Breast epithelium (tissue), 4 donors: ENCODE measurements at regions not wholly inside any gene's neighbourhood (a gene's known extent, or its start where the extent isn't known, plus 50 kb on each side); places are given as distances from the start of the nearest gene placed in this dataset.
"Not testable (repeated sequence)": the region's sequence is repeated elsewhere in the genome, so short reads cannot be mapped to it uniquely, and the experiment has no call there.

Experiments
- DNase-seq, 2 donors: peaks; one replicate each; pipeline ENCODE4 v3.0.0-alpha.2; 2019; ENCODE audit warnings: low spot score in 2 of 2
- H3K27ac ChIP-seq, 2 donors: fragments of 200-600 bp; sonication (generic) in 1 of 2; one replicate each; pipeline ENCODE4 v1.5.1; 2016 to 2019; ENCODE audit warnings: mild to moderate bottlenecking in 1 of 2
- H3K27me3 ChIP-seq, 2 donors: fragments of 200-600 bp; sonication (generic) in 1 of 2; one replicate each; pipeline versions ENCODE4 v1.5.1 to v1.6.0; 2017 to 2019; ENCODE audit warnings: control low read depth in 1 of 2, mild to moderate bottlenecking in 1 of 2
- H3K36me3 ChIP-seq: fragments of 200-600 bp; one replicate; pipeline ENCODE4 v1.5.1; 2019
- H3K4me1 ChIP-seq, 2 donors: fragments of 200-600 bp; sonication (generic); one replicate each; pipeline ENCODE4 v1.5.1; 2016 to 2019; ENCODE audit warnings: control low read depth in 1 of 2
- H3K4me3 ChIP-seq, 3 donors: fragments of 200-600 bp; sonication (generic); 1 replicate in 2 of 3; 2 replicates in 1 of 3; pipeline ENCODE4 v1.5.1; 2016 to 2019; ENCODE audit warnings: mild to moderate bottlenecking in 3 of 3, moderate library complexity in 2 of 3
- H3K9me3 ChIP-seq, 2 donors: fragments of 200-600 bp; sonication (generic) in 1 of 2; one replicate each; pipeline ENCODE4 v1.5.1; 2016 to 2019; ENCODE audit warnings: control low read depth in 1 of 2
- CTCF ChIP-seq, 3 donors: fragments of 450-650 bp; IDR thresholded peaks; one replicate each; pipeline ENCODE4 v1.5.1; 2016 to 2017; ENCODE audit warnings: antibody characterized with exemption in 3 of 3, mild to moderate bottlenecking in 3 of 3, moderate library complexity in 3 of 3
- POLR2A ChIP-seq: fragments of 450-650 bp; IDR thresholded peaks from one replicate; pipeline ENCODE4 v1.6.1; 2016; ENCODE audit warnings: antibody characterized with exemption, mild to moderate bottlenecking, moderate library complexity
- POLR2AphosphoS5 ChIP-seq, 3 donors: sonication (generic); formaldehyde crosslinking; IDR thresholded peaks; one replicate each; pipeline ENCODE4 v1.6.1; 2017; ENCODE audit warnings: antibody characterized with exemption in 3 of 3
- intact Hi-C: fragments of 100-400 bp; cut with DNase I; formaldehyde crosslinking; loops from one replicate; pipeline ENCODE4 v1.15.1; 2023; ENCODE audit warnings: low total_unique reads

DNA sequence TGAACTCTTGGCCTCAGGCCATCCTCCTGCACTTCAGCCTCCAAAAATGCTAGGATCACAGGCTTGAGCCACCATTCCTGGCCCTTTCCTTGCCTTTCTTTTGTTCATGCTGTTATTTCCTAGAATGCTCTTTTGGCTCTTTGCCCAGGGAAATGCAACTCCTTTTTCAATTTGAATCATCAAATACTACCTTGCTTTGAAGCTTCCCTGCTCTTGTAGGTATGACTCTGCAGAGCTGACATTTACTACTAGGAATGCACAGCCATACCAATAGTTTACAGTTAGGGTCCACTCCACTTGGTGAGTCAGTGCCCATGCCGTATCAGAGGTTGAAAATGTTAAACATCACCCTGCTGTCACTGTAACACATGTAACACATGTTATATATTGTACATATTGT lies 107.0 kb upstream of the CRY1 start:
- Histone ChIP-seq H3K27ac (no peak overlapping the region), H3K4me3 (no peak overlapping the region), H3K36me3 (no peaks in the 10 kb centered on the region), H3K9me3 (no peaks in the 10 kb centered on the region), H3K4me1 (no peaks in the 10 kb centered on the region), H3K27me3 (no peaks in the 10 kb centered on the region)
- no peak for TF ChIP-seq POLR2AphosphoS5 (IDR thresholded peaks at IDR 0.05)
- no peak for TF ChIP-seq CTCF (IDR thresholded peaks at IDR 0.05)
- intact Hi-C loops, result no loop called here
- DNase-seq, result no peak

DNA sequence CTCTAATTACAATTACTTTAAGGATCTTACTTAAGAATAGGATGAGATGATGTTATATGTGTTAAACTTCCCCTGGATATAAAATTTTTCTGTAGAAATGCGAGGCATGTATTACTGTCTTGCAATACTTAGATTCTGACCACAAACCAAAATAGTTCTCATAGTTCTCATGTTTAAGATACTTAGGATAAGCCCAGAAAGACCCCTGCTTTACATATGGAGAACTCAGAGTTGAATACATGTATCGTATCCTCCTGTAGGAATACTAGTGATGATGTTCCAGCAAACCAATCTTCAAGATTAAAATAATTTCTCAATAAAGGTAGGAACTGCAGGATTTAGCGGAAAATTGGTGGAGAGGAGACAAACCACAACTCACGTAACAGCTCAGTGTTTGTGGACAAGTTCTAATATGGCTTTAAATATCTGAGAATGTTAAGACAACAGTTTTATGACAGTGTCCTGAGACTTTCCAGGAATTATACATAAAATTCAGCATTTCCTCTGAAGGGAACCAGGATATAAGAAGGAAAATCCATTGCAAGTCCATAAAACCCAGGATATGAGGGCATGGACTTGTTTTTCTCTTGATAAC lies 114.7 kb upstream of the CRY1 start:
- TF ChIP-seq CTCF (IDR thresholded peaks at IDR 0.05), result no peak
- no peak for TF ChIP-seq POLR2AphosphoS5 (IDR thresholded peaks at IDR 0.05)
- no peak for TF ChIP-seq POLR2A
- DNase-seq, result no peak
- intact Hi-C loops, result no loop called here
- no peaks in the 10 kb centered on the region for H3K36me3 ChIP-seq
- no peaks in the 10 kb centered on the region for H3K4me1 ChIP-seq
- H3K9me3 ChIP-seq, result no peaks in the 10 kb centered on the region
- H3K4me3 ChIP-seq, result no peak overlapping the region
- H3K27ac ChIP-seq, result no peak overlapping the region
- no peaks in the 10 kb centered on the region for H3K27me3 ChIP-seq

DNA sequence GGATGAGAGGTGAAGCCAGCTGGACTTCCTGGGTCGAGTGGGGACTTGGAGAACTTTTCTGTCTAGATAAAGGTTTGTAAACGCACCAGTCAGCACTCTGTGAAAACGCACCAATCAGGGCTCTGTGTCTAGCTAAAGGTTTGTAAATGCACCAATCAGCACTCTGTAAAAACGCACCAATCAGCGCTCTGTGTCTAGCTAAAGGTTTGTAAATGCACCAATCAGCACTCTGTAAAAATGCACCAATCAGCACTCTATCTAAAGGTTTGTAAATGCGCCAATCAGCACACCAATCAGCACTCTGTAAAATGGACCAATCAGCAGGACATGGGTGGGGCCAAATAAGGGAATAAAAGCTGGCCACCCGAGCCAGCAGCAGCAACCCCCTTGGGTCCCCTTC lies 116.4 kb upstream of the CRY1 start:
- DNase-seq, H3K9me3 ChIP-seq, H3K27me3 ChIP-seq, H3K36me3 ChIP-seq, intact Hi-C loops, H3K4me3 ChIP-seq, H3K27ac ChIP-seq, H3K4me1 ChIP-seq: not testable (repeated sequence)

DNA sequence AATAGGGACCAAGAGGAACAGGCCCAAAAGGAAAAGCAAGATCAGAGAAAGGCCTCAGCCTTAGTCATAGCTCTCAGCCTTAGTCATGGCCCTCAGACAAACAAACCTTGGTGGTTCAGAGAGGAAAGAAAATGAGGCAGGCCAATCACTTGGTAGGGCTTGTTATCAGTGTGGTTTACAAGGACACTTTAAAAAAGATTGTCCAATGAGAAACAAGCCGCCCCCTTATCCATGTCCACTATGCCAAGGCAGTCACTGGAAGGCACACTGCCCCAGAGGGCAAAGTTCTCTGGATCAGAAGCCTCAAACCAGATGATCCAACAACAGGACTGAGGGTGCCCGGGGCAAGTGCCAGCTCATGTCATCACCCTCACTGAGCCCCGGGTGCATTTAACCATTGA lies 121.0 kb upstream of the CRY1 start:
- H3K27ac ChIP-seq, H3K9me3 ChIP-seq, H3K4me1 ChIP-seq, H3K27me3 ChIP-seq, DNase-seq, H3K4me3 ChIP-seq, intact Hi-C loops, H3K36me3 ChIP-seq: not testable (repeated sequence)

DNA sequence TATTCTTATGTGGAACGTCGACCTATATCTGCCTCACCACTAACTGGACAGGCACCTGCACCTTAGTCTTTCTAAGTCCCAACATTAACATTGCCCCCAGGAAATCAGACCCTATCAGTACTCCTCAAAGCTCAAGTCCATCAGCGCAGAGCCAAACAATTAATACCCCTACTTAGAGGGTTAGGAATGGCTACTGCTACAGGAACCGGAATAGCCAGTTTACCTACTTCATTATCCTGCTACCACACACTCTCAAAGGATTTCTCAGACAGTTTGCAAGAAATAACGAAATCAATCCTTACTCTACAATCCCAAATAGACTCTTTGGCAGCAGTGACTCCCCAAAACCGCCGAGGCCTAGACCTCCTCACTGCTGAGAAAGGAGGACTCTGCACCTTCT lies 123.1 kb upstream of the CRY1 start:
- H3K36me3 ChIP-seq, intact Hi-C loops, H3K9me3 ChIP-seq, DNase-seq, H3K27ac ChIP-seq, H3K4me1 ChIP-seq, H3K27me3 ChIP-seq, H3K4me3 ChIP-seq: not testable (repeated sequence)

DNA sequence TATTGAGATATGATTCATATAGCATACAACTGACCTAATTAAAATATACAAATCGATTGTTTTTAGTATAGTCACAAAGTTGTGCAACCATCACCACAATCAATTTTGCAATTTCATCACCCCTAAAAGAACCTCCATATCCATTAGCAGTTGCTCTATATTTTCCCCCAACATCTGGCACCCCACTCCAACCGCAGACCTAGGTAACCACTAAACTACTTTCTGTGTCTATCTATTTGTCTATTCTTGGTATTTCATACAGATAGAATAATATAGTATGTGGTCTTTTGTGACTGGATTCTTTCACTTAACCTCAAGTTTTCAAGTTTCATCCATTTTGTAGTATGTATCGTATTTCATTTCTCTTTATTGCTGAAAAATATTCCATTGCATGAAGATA lies 126.0 kb upstream of the CRY1 start:
- Histone ChIP-seq H3K27ac (no peak overlapping the region), H3K4me3 (no peak overlapping the region), H3K9me3 (no peaks in the 10 kb centered on the region), H3K4me1 (no peaks in the 10 kb centered on the region), H3K27me3 (no peaks in the 10 kb centered on the region), H3K36me3 (no peaks in the 10 kb centered on the region)
- intact Hi-C loops, result no loop called here
- DNase-seq, result no peak
- TF ChIP-seq POLR2AphosphoS5 (IDR thresholded peaks at IDR 0.05) (no peak), POLR2A (no peak), CTCF (IDR thresholded peaks at IDR 0.05) (no peak)

DNA sequence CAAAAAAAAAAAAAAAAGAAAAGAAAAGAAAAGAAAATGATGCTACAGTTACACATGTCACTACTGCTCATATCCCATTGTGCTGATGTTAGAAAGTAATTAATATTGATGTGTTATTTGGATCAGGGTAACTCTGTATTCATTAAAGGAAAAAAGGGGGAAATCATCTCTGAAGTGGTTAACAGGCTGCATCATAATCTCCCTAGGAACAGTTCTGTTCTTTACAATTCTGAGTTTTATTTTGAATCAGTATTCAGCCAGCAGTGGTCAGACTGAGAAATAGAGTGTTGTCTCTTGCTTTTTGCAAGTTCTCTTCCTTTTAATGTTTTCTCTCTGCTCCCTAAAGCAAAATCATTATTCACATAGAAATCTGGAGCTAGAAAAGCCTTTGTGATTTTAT lies 128.6 kb upstream of the CRY1 start:
- intact Hi-C loops, result no loop called here
- TF ChIP-seq CTCF (IDR thresholded peaks at IDR 0.05) (no peak), POLR2A (no peak), POLR2AphosphoS5 (IDR thresholded peaks at IDR 0.05) (no peak)
- H3K4me3 ChIP-seq, result no peak overlapping the region
- no peak for DNase-seq
- no peaks in the 10 kb centered on the region for H3K4me1 ChIP-seq
- no peaks in the 10 kb centered on the region for H3K27me3 ChIP-seq
- no peak overlapping the region for H3K27ac ChIP-seq
- no peaks in the 10 kb centered on the region for H3K9me3 ChIP-seq
- no peaks in the 10 kb centered on the region for H3K36me3 ChIP-seq
